SK-N-SH treated with all-trans-retinoic acid at 6 μM for 48 hours (cell line): ENCODE measurements at regions not wholly inside any gene's neighbourhood (a gene's known extent, or its start where the extent isn't known, plus 50 kb on each side); places are given as distances from the start of the nearest gene placed in this dataset.

ENCODE experiments used
- ATAC-seq: fragments of 200-7000 bp; cut with Tn5 transposase; 3 replicates; pipeline ENCODE4 v1.9.1; 2020; ENCODE audit warnings: mild to moderate bottlenecking, moderate library complexity
- ARNTL ChIP-seq: fragments of 450-650 bp; formaldehyde crosslinking; IDR thresholded peaks from 2 replicates; pipeline ENCODE4 v1.5.0; 2020; ENCODE audit warnings: low read depth, mild to moderate bottlenecking, moderate library complexity, borderline replicate concordance
- BACH2 ChIP-seq: fragments of 250-450 bp; sonication (Bioruptor Pico); IDR thresholded peaks from 2 replicates; pipeline ENCODE4 v1.9.0; 2021; ENCODE audit warnings: mild to moderate bottlenecking, borderline replicate concordance
- CSDC2 ChIP-seq: fragments of 250-450 bp; sonication (Bioruptor Pico); IDR thresholded peaks from 2 replicates; pipeline ENCODE4 v1.5.0; 2020; ENCODE audit warnings: mild to moderate bottlenecking, moderate library complexity
- ESRRG ChIP-seq: fragments of 250-450 bp; sonication (Bioruptor Pico); IDR thresholded peaks from 2 replicates; pipeline ENCODE4 v1.6.1; 2021; ENCODE audit warnings: mild to moderate bottlenecking
- OSR1 ChIP-seq: fragments of 250-450 bp; sonication (Bioruptor Pico); IDR thresholded peaks from 2 replicates; pipeline ENCODE4 v1.8.0; 2022; ENCODE audit warnings: moderate library complexity, mild to moderate bottlenecking, inconsistent platforms
- PATZ1 ChIP-seq: fragments of 250-450 bp; sonication (Bioruptor Pico); IDR thresholded peaks from 2 replicates; pipeline ENCODE4 v1.8.0; 2020; ENCODE audit warnings: mild to moderate bottlenecking, moderate library complexity, borderline replicate concordance
- PPARA ChIP-seq: fragments of 250-450 bp; sonication (Bioruptor Pico); IDR thresholded peaks from 2 replicates; pipeline ENCODE4 v1.5.0; 2020; ENCODE audit warnings: mild to moderate bottlenecking, borderline replicate concordance
- SNAI2 ChIP-seq: fragments of 250-450 bp; sonication (Bioruptor Pico); IDR thresholded peaks from 2 replicates; pipeline ENCODE4 v1.5.0; 2020; ENCODE audit warnings: mild to moderate bottlenecking, moderate library complexity
- TCF4 ChIP-seq: fragments of 250-450 bp; sonication (Bioruptor Pico); IDR thresholded peaks from 2 replicates; pipeline ENCODE4 v1.8.0; 2021; ENCODE audit warnings: mild to moderate bottlenecking, moderate library complexity, borderline replicate concordance
- ZC3H10 ChIP-seq: fragments of 250-450 bp; sonication (Bioruptor Pico); IDR thresholded peaks from 2 replicates; pipeline ENCODE4 v1.5.1; 2021; ENCODE audit warnings: mild to moderate bottlenecking, moderate library complexity
- ZFP3 ChIP-seq: fragments of 250-450 bp; sonication (Bioruptor Pico); IDR thresholded peaks from 2 replicates; pipeline ENCODE4 v1.5.0; 2020; ENCODE audit warnings: mild to moderate bottlenecking, moderate library complexity
- ZFP30 ChIP-seq: fragments of 450-650 bp; formaldehyde crosslinking; IDR thresholded peaks from 2 replicates; pipeline ENCODE4 v1.5.0; 2022; ENCODE audit warnings: mild to moderate bottlenecking, moderate library complexity
- ZNF565 ChIP-seq: fragments of 450-650 bp; formaldehyde crosslinking; conservative IDR thresholded peaks from 2 replicates; pipeline ENCODE4 v1.5.0; 2020; ENCODE audit warnings: low read depth, mild to moderate bottlenecking, moderate library complexity
- ZNF70 ChIP-seq: fragments of 450-650 bp; formaldehyde crosslinking; IDR thresholded peaks from 2 replicates; pipeline ENCODE4 v1.5.0; 2020; ENCODE audit warnings: mild to moderate bottlenecking, moderate library complexity
- ZNF8 ChIP-seq: fragments of 450-650 bp; formaldehyde crosslinking; IDR thresholded peaks from 2 replicates; pipeline ENCODE4 v1.5.0; 2020; ENCODE audit warnings: mild to moderate bottlenecking, moderate library complexity
- TF ChIP-seq, protein P1 (sequence below): fragments of 250-450 bp; sonication (Bioruptor Pico); IDR thresholded peaks from 2 replicates; pipeline ENCODE4 v1.5.1; 2021; ENCODE audit warnings: mild to moderate bottlenecking, moderate library complexity
- TF ChIP-seq, protein P2 (sequence below): fragments of 250-450 bp; sonication (Bioruptor Pico); IDR thresholded peaks from 2 replicates; pipeline ENCODE4 v1.5.0; 2020; ENCODE audit warnings: mild to moderate bottlenecking, moderate library complexity
- TF ChIP-seq, protein P3 (sequence below): fragments of 250-450 bp; sonication (Bioruptor Pico); IDR thresholded peaks from 2 replicates; pipeline ENCODE4 v1.8.0; 2021; ENCODE audit warnings: low read depth, mild to moderate bottlenecking, moderate library complexity, borderline replicate concordance
- TF ChIP-seq, protein P4 (sequence below): fragments of 250-450 bp; sonication (Bioruptor Pico); IDR thresholded peaks from 2 replicates; pipeline ENCODE4 v1.5.1; 2020; ENCODE audit warnings: low read depth, mild to moderate bottlenecking, moderate library complexity

GRCh38 chr16:64351121-64351520 is 770.7 kb downstream of the CDH11 start:
- no peak for TF ChIP-seq PPARA (CRISPR knock-in tag)
- TF ChIP-seq ZNF565 (CRISPR knock-in tag), result no peak
- no peak for TF ChIP-seq BACH2 (CRISPR knock-in tag)
- TF ChIP-seq ESRRG, result no peak
- TF ChIP-seq, protein P1, sequence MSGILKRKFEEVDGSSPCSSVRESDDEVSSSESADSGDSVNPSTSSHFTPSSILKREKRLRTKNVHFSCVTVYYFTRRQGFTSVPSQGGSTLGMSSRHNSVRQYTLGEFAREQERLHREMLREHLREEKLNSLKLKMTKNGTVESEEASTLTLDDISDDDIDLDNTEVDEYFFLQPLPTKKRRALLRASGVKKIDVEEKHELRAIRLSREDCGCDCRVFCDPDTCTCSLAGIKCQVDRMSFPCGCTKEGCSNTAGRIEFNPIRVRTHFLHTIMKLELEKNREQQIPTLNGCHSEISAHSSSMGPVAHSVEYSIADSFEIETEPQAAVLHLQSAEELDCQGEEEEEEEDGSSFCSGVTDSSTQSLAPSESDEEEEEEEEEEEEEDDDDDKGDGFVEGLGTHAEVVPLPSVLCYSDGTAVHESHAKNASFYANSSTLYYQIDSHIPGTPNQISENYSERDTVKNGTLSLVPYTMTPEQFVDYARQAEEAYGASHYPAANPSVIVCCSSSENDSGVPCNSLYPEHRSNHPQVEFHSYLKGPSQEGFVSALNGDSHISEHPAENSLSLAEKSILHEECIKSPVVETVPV (CRISPR knock-in tag), result no peak
- TF ChIP-seq, protein P2, sequence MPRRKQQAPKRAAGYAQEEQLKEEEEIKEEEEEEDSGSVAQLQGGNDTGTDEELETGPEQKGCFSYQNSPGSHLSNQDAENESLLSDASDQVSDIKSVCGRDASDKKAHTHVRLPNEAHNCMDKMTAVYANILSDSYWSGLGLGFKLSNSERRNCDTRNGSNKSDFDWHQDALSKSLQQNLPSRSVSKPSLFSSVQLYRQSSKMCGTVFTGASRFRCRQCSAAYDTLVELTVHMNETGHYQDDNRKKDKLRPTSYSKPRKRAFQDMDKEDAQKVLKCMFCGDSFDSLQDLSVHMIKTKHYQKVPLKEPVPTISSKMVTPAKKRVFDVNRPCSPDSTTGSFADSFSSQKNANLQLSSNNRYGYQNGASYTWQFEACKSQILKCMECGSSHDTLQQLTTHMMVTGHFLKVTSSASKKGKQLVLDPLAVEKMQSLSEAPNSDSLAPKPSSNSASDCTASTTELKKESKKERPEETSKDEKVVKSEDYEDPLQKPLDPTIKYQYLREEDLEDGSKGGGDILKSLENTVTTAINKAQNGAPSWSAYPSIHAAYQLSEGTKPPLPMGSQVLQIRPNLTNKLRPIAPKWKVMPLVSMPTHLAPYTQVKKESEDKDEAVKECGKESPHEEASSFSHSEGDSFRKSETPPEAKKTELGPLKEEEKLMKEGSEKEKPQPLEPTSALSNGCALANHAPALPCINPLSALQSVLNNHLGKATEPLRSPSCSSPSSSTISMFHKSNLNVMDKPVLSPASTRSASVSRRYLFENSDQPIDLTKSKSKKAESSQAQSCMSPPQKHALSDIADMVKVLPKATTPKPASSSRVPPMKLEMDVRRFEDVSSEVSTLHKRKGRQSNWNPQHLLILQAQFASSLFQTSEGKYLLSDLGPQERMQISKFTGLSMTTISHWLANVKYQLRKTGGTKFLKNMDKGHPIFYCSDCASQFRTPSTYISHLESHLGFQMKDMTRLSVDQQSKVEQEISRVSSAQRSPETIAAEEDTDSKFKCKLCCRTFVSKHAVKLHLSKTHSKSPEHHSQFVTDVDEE, result no peak
- TF ChIP-seq CSDC2, result no peak
- TF ChIP-seq ARNTL, result no peak
- ATAC-seq, result no peak

DNA sequence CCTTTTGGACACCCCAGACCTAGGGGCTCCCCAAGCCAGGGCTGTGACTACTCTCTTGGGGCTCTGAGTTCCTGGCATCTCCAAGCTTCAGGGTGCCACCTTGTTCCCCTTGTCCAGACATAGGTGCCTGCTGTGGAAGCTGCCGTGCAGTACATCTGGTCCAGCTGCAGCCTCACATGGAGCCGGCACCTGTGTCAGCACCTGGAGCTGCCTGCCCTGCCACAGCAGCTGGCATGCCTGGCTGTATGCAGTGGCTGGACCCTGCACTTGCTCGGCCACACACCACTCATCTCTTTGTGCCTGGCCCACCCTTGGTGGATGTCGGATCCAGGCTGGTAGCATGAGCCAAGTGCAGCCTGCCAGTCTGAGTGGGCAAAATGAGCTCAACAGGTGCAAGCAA is 775.8 kb downstream of the CDH11 start:
- TF ChIP-seq, protein P2, result no peak
- TF ChIP-seq PATZ1 (CRISPR knock-in tag) (no peak), PPARA (CRISPR knock-in tag) (no peak), ZNF565 (CRISPR knock-in tag) (no peak), OSR1 (CRISPR knock-in tag) (no peak), BACH2 (CRISPR knock-in tag) (no peak), ZNF70 (CRISPR knock-in tag) (no peak), ZC3H10 (CRISPR knock-in tag) (no peak), ZNF8 (CRISPR knock-in tag) (no peak), SNAI2 (CRISPR knock-in tag) (no peak)
- ATAC-seq, result no peak

DNA sequence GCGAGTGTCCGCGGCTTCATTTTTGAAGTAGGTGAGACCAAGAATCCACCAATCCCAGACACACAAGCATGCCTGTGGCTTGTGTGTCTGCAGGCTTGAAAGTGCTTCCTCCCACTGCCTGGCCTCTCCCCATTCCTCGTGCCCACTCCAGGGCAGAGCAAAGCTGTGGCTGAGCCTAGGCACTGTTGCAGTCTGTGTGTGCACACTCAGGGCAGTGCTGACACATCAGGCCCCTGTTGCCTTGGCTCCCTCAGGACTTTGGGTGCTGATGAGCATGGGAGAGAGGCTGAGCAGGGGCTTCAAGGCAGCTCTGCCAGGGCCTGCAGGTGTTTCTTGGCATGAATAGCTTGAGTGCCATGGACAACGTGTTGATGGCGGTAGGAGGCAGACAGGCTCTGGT is 776.7 kb downstream of the CDH11 start:
- no peak for ATAC-seq
- TF ChIP-seq ZNF565 (CRISPR knock-in tag), result no peak
- TF ChIP-seq PATZ1 (CRISPR knock-in tag), result no peak
- TF ChIP-seq, protein P3, sequence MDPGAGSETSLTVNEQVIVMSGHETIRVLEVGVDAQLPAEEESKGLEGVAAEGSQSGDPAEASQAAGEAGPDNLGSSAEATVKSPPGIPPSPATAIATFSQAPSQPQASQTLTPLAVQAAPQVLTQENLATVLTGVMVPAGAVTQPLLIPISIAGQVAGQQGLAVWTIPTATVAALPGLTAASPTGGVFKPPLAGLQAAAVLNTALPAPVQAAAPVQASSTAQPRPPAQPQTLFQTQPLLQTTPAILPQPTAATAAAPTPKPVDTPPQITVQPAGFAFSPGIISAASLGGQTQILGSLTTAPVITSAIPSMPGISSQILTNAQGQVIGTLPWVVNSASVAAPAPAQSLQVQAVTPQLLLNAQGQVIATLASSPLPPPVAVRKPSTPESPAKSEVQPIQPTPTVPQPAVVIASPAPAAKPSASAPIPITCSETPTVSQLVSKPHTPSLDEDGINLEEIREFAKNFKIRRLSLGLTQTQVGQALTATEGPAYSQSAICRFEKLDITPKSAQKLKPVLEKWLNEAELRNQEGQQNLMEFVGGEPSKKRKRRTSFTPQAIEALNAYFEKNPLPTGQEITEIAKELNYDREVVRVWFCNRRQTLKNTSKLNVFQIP (CRISPR knock-in tag), result no peak
- no peak for TF ChIP-seq TCF4
- TF ChIP-seq ARNTL, result no peak
- TF ChIP-seq ZFP3 (CRISPR knock-in tag), result no peak
- no peak for TF ChIP-seq ZNF70 (CRISPR knock-in tag)
- no peak for TF ChIP-seq CSDC2
- TF ChIP-seq ZNF8 (CRISPR knock-in tag), result no peak
- TF ChIP-seq PPARA (CRISPR knock-in tag), result no peak
- TF ChIP-seq, protein P2, result no peak
- TF ChIP-seq OSR1 (CRISPR knock-in tag), result no peak
- TF ChIP-seq, protein P4, sequence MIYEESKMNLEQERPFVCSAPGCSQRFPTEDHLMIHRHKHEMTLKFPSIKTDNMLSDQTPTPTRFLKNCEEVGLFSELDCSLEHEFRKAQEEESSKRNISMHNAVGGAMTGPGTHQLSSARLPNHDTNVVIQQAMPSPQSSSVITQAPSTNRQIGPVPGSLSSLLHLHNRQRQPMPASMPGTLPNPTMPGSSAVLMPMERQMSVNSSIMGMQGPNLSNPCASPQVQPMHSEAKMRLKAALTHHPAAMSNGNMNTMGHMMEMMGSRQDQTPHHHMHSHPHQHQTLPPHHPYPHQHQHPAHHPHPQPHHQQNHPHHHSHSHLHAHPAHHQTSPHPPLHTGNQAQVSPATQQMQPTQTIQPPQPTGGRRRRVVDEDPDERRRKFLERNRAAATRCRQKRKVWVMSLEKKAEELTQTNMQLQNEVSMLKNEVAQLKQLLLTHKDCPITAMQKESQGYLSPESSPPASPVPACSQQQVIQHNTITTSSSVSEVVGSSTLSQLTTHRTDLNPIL (CRISPR knock-in tag), result no peak
- TF ChIP-seq ESRRG, result no peak
- TF ChIP-seq ZFP30 (CRISPR knock-in tag), result no peak
